HG02840 (cell line): ENCODE measurements at regions not wholly inside any gene's neighbourhood (a gene's known extent, or its start where the extent isn't known, plus 50 kb on each side); places are given as distances from the start of the nearest gene placed in this dataset.
"Not testable (repeated sequence)": the region's sequence is repeated elsewhere in the genome, so short reads cannot be mapped to it uniquely, and the experiment has no call there.

Source experiments
- ATAC-seq: cut with Tn5 transposase; IDR thresholded peaks from one replicate; pipeline ENCODE4 v1.9.1; 2021; ENCODE audit warnings: mild to moderate bottlenecking, moderate library complexity, moderate number of reproducible peaks; ENCODE audit not compliant: unreplicated experiment, low FRiP score

- no peak for ATAC-seq
Observed at GRCh38 chr5:93235761-93236160, 345.3 kb downstream of the NR2F1-AS1 start.

- no peak for ATAC-seq
Observed at GRCh38 chr5:93226202-93226735, 354.8 kb downstream of the NR2F1-AS1 start.

- no peak for ATAC-seq
Observed at GRCh38 chr5:93225748-93226147, 355.3 kb downstream of the NR2F1-AS1 start.

GRCh38 chr5:93224624-93225023 lies 356.4 kb downstream of the NR2F1-AS1 start:
- no peak for ATAC-seq

- ATAC-seq = no peak
Observed at GRCh38 chr5:93221773-93222172, 359.2 kb downstream of the NR2F1-AS1 start.

GRCh38 chr5:93220431-93220830 lies 360.6 kb downstream of the NR2F1-AS1 start:
- no peak for ATAC-seq

- ATAC-seq = no peak
Observed at GRCh38 chr5:93219641-93220145, 361.3 kb downstream of the NR2F1-AS1 start.

- ATAC-seq = not testable (repeated sequence)
Observed at GRCh38 chr5:93213111-93213794, 367.8 kb downstream of the NR2F1-AS1 start.

GRCh38 chr5:93209476-93209875 lies 371.5 kb downstream of the NR2F1-AS1 start:
- ATAC-seq = no peak

- no peak for ATAC-seq
Observed at GRCh38 chr5:93208141-93208751, 372.8 kb downstream of the NR2F1-AS1 start.

- ATAC-seq = no peak
Observed at GRCh38 chr5:93206203-93206602, 374.8 kb downstream of the NR2F1-AS1 start.

- ATAC-seq = no peak
Observed at GRCh38 chr5:93201061-93201460, 380.0 kb downstream of the NR2F1-AS1 start.

- ATAC-seq = no peak
Observed at GRCh38 chr5:93196986-93197385, 384.0 kb downstream of the NR2F1-AS1 start.

GRCh38 chr5:93193431-93194347 lies 387.3 kb downstream of the NR2F1-AS1 start:
- no peak for ATAC-seq

- no peak for ATAC-seq
Observed at GRCh38 chr5:93192683-93193082, 388.3 kb downstream of the NR2F1-AS1 start.

GRCh38 chr5:93192087-93192486 lies 388.9 kb downstream of the NR2F1-AS1 start:
- no peak for ATAC-seq

GRCh38 chr5:93191035-93191817 lies 389.8 kb downstream of the NR2F1-AS1 start:
- ATAC-seq = no peak

- no peak for ATAC-seq
Observed at GRCh38 chr5:93189707-93190120, 391.3 kb downstream of the NR2F1-AS1 start.

- no peak for ATAC-seq
Observed at GRCh38 chr5:93188876-93189485, 392.0 kb downstream of the NR2F1-AS1 start.
